GM13976 (cell line): ENCODE measurements at regions not wholly inside any gene's neighbourhood (a gene's known extent, or its start where the extent isn't known, plus 50 kb on each side); places are given as distances from the start of the nearest gene placed in this dataset.

Experiments
- DNase-seq: peaks from one replicate; pipeline ENCODE4 v3.0.0; 2012; ENCODE audit warnings: low spot score
- CTCF ChIP-seq: IDR thresholded peaks from 2 replicates; pipeline ENCODE4 v1.5.1; 2012; ENCODE audit warnings: borderline replicate concordance, mild to moderate bottlenecking; ENCODE audit not compliant: insufficient read depth; ENCODE audit errors: extremely low read depth, missing control alignments, control extremely low read depth
- in situ Hi-C: fragments of 300-500 bp; cut with MboI; formaldehyde crosslinking; loops from one replicate; pipeline ENCODE4 v1.12.0; 2022; ENCODE audit warnings: low sequenced_read_pairs, mixed read lengths, inconsistent platforms; ENCODE audit not compliant: unreplicated experiment

GRCh38 chr10:117673230-117674010 lies 130.9 kb downstream of the EMX2 start:
- no peak for TF ChIP-seq CTCF
- DNase-seq, result no peak
- in situ Hi-C loops, result no loop called here

DNA sequence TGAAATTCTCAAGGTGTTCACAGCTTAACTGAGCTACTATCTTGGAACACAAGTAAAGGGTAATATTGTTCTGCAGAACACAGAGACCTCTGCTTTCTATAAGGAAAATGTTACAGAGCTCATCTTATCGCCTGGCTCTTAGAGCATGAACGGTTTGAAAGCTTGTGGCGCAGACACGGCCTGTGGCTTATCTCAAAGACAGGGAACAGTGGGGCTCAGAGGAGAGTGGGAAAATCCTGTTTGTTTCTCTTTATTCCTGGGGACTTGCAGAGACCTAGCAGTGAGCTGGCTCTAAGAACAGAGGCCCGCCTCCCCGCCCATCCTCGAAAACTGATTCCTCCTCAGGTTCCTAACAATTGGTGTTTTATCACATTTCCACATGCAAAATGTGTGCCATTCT lies 131.7 kb downstream of the EMX2 start:
- no peak for DNase-seq
- TF ChIP-seq CTCF, result no peak
- in situ Hi-C loops, result no loop called here

GRCh38 chr10:117674646-117675045 lies 132.1 kb downstream of the EMX2 start:
- TF ChIP-seq CTCF, result no peak
- no peak for DNase-seq
- in situ Hi-C loops, result no loop called here

DNA sequence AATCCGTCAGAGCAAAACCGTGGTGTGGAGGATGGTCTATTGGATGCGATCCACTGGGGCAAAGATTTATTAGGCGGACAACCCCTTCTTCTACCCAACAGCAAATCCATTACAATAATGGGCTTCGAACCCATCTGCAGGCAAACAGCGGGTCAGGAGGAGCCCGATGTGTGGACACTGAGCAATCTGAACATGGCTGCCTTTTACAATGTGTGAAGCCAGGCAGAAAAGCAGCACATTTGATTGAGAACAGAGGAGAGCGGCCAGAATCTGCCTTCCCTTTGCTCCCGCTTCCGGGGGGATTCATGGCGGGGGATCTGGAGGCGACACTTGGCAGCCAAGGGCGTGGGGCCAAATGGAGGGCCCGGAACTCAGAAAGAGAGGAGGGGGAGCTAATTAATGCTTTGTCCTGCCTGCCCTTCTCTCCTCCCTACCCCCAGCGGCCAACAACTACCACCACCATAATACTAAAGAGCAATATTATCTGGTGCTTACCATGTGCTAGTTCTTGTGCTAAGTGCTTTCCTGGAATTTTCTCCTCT lies 133.0 kb downstream of the EMX2 start:
- TF ChIP-seq CTCF, result no peak
- in situ Hi-C loops, result no loop called here
- DNase-seq, result no peak

- DNase-seq, result no peak
- in situ Hi-C loops, result no loop called here
- TF ChIP-seq CTCF, result no peak
Measured at GRCh38 chr10:117677239-117677638, 134.7 kb downstream of the EMX2 start.

DNA sequence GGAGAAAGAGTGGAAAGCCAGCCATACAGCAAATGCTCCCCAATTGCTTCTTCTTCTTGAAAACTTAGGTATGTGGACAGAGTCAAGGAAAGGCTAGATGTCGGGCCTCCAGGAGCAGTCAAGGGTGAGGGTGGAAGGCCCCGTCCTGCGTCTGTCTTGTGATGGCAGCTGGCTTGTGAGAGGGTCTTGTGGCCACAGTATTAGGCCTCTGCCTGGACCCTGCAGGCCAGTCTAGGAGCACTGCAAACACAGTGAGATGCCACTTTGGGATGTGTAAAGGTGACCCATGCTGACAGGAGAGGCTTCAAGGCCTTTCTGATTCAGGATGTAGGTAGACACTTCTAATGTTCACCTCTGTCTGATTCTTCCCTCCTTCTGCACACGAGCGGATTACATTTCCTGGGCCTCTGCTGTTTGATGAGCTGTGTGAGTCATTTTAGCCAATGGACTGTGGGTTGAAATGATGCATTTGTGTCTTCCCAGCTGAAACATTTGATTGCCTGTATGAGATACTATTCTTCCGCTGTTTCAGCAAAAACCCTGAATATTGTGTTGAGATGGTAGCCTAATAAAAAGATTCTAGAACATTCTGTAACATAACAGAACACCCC lies 135.4 kb downstream of the EMX2 start:
- no peak for TF ChIP-seq CTCF
- DNase-seq, result no peak
- in situ Hi-C loops, result no loop called here

DNA sequence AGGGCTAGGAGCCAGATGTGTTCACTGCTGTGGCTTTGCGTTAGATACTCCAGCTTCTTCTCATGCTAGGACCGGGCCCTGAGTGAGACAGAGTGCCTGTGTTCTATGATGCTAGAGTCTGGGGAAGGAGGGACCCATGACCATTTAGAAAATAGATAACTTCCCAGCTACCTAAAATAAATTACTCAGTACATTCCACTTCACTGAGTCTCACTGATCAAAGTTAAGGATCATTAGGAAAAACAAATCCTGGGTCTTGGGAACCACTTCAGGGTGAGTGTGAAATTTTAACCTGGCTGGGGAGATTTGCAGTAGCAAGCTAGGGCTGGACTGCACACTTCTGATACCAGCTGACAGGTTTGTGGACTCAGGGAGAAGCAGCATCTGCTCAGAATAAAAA lies 138.1 kb downstream of the EMX2 start:
- DNase-seq, result no peak
- in situ Hi-C loops, result no loop called here
- TF ChIP-seq CTCF, result no peak
